ENCODE measurements at regions not wholly inside any gene's neighbourhood (a gene's known extent, or its start where the extent isn't known, plus 50 kb on each side); places are given as distances from the start of the nearest gene placed in this dataset.

GRCh38 chr1:8239306-8240023, 78.4 kb upstream of the SLC45A1 start:
- CTCF ChIA-PET = interaction anchor here (0.5 to 0.8 kb wide), 3 partner anchors 109 to 206 kb away, joined by 3 to 6 read pairs (median 6); no protein-coding TSS in a partner anchor
- Histone ChIP-seq H3K9ac (ENCODE audit: low read length) (peak overlapping the region; percentile 44), H2AFZ (ENCODE audit: low read length) (no peak overlapping the region), H3K27me3 (ENCODE audit: low read length) (no peaks in the 10 kb centered on the region), H3K36me3 (ENCODE audit: low read depth, low read length) (no peaks in the 10 kb centered on the region), H3K79me2 (ENCODE audit: low read length) (no peaks in the 10 kb centered on the region), H3K4me3 (ENCODE audit: low read length) (no peak overlapping the region), H4K20me1 (ENCODE audit: low read length) (no peaks in the 10 kb centered on the region), H3F3A (ENCODE audit: low read length, unreplicated experiment) (no peaks in the 10 kb centered on the region), H3K9me2 (replicated peaks; ENCODE audit: low read length) (no peaks in the 10 kb centered on the region), H3K27ac (ENCODE audit: low read length) (peak overlapping the region; percentile 86), H3K4me1 (ENCODE audit: insufficient read depth, low read length) (peaks cover 29% of the 10 kb centered on the region), H3K4me2 (ENCODE audit: low read length) (0 out of 2 replicates have a peak overlapping the region, but pooled peaks have one; percentile 63), H3K9me3 (ENCODE audit: low read length) (no peaks in the 10 kb centered on the region)
- BruUV-seq (replicated peaks) = no TSS peak
- ATAC-seq (no peak), DNase-seq (no peak)
- TF ChIP-seq EZH2 (IDR thresholded peaks at IDR 0.05; ENCODE audit: low read length, unreplicated experiment) = no peak
- no peak for TF ChIP-seq EZH2phosphoT487 (IDR thresholded peaks at IDR 0.05; ENCODE audit: borderline replicate concordance, low read length)
- TF ChIP-seq, protein P1, sequence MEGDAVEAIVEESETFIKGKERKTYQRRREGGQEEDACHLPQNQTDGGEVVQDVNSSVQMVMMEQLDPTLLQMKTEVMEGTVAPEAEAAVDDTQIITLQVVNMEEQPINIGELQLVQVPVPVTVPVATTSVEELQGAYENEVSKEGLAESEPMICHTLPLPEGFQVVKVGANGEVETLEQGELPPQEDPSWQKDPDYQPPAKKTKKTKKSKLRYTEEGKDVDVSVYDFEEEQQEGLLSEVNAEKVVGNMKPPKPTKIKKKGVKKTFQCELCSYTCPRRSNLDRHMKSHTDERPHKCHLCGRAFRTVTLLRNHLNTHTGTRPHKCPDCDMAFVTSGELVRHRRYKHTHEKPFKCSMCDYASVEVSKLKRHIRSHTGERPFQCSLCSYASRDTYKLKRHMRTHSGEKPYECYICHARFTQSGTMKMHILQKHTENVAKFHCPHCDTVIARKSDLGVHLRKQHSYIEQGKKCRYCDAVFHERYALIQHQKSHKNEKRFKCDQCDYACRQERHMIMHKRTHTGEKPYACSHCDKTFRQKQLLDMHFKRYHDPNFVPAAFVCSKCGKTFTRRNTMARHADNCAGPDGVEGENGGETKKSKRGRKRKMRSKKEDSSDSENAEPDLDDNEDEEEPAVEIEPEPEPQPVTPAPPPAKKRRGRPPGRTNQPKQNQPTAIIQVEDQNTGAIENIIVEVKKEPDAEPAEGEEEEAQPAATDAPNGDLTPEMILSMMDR (conservative IDR thresholded peaks at IDR 0.05; ENCODE audit: low read depth, low read length) = no peak
- POLR2A ChIA-PET (ENCODE audit: unreplicated experiment) = interaction anchor here (0.6 to 1.1 kb wide), 3 partner anchors 29 to 251 kb away, joined by 5 to 20 read pairs (median 5); no protein-coding TSS in a partner anchor
- intact Hi-C loops (cut with micrococcal nuclease) = loop anchor here (2.0 kb wide), 5 partner anchors 27 to 211 kb away; no protein-coding TSS in a partner anchor

DNA sequence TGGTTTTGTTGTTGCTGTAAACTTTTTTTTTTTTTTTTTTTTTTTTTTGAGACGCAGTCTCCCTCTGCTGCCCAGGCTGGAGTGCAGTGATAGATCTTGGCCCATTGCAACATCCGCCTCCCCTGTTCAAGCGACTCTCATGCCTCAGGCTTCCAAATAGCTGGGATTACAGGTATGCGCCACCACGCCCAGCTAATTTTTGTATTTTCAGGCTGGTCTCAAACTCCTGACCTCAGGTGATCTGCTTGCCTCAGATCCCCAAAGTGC, 78.9 kb upstream of the SLC45A1 start:
- Histone ChIP-seq H4K20me1 (ENCODE audit: low read length) (no peaks in the 10 kb centered on the region), H3K9me2 (replicated peaks; ENCODE audit: low read length) (no peaks in the 10 kb centered on the region), H3K27ac (ENCODE audit: low read length) (peak overlapping the region; percentile 86), H3F3A (ENCODE audit: low read length, unreplicated experiment) (no peaks in the 10 kb centered on the region), H3K27me3 (ENCODE audit: low read length) (no peaks in the 10 kb centered on the region), H3K9me3 (ENCODE audit: low read length) (no peaks in the 10 kb centered on the region), H3K4me3 (ENCODE audit: low read length) (no peak overlapping the region; the same call in 1 of the 2 replicates), H2AFZ (ENCODE audit: low read length) (no peak overlapping the region), H3K4me1 (ENCODE audit: insufficient read depth, low read length) (peaks cover 29% of the 10 kb centered on the region), H3K9ac (ENCODE audit: low read length) (peak overlapping the region; percentile 65), H3K4me2 (ENCODE audit: low read length) (peak overlapping the region; percentile 63), H3K79me2 (ENCODE audit: low read length) (no peaks in the 10 kb centered on the region), H3K36me3 (ENCODE audit: low read depth, low read length) (no peaks in the 10 kb centered on the region)
- TF ChIP-seq, protein P1 (conservative IDR thresholded peaks at IDR 0.05; ENCODE audit: low read depth, low read length) = peak; percentile 44; the same call in 1 of the 2 replicates
- no peak for TF ChIP-seq EZH2phosphoT487 (IDR thresholded peaks at IDR 0.05; ENCODE audit: borderline replicate concordance, low read length)
- BruUV-seq (replicated peaks) = no TSS peak
- peak; percentile 55 for ATAC-seq
- intact Hi-C loops (cut with micrococcal nuclease) = loop anchor here (2.0 kb wide), 5 partner anchors 26 to 210 kb away; no protein-coding TSS in a partner anchor
- CTCF ChIA-PET = interaction anchor here (0.5 to 0.8 kb wide), 3 partner anchors 110 to 206 kb away, joined by 3 to 6 read pairs (median 6); no protein-coding TSS in a partner anchor
- peak; percentile 66 for DNase-seq
- POLR2A ChIA-PET (ENCODE audit: unreplicated experiment) = interaction anchor here (0.6 to 1.1 kb wide), 3 partner anchors 30 to 250 kb away, joined by 5 to 20 read pairs (median 5); no protein-coding TSS in a partner anchor
